ENCODE measurements at regions not wholly inside any gene's neighbourhood (a gene's known extent, or its start where the extent isn't known, plus 50 kb on each side); places are given as distances from the start of the nearest gene placed in this dataset.

DNA sequence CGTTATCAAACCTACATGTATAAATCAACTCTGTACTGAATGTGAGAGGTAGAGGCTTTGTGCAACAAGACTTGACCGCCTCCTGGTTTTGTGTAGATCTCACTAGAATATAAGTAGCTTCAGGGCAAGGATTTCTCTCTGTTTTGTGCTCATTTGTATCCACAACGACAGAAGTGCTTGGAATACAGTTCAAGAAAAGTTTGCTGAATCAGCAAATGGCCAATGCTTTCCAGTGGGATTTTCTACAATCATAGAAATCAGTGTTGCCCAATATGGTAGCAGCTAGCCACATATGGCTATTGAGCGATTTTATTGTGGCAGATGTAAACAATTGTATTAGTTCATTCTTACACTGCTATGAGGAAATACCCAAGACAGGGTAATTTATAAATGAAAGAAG lies 127.4 kb downstream of the VCX3A start:
- no peak overlapping the region for H3K4me3 ChIP-seq (replicated peaks; ENCODE audit: insufficient read depth, low read length)
- no peak for DNase-seq (ENCODE audit: low read depth in 1 of 2, low spot score in 1 of 2)
- no peak for TF ChIP-seq POLR2AphosphoS5 (IDR thresholded peaks at IDR 0.05; ENCODE audit: low read depth)
- no peak for TF ChIP-seq GABPA (IDR thresholded peaks at IDR 0.05; ENCODE audit: low read depth)
- TF ChIP-seq SPI1 (IDR thresholded peaks at IDR 0.05; ENCODE audit: borderline replicate concordance, low read depth): no peak
- TF ChIP-seq, protein P1, sequence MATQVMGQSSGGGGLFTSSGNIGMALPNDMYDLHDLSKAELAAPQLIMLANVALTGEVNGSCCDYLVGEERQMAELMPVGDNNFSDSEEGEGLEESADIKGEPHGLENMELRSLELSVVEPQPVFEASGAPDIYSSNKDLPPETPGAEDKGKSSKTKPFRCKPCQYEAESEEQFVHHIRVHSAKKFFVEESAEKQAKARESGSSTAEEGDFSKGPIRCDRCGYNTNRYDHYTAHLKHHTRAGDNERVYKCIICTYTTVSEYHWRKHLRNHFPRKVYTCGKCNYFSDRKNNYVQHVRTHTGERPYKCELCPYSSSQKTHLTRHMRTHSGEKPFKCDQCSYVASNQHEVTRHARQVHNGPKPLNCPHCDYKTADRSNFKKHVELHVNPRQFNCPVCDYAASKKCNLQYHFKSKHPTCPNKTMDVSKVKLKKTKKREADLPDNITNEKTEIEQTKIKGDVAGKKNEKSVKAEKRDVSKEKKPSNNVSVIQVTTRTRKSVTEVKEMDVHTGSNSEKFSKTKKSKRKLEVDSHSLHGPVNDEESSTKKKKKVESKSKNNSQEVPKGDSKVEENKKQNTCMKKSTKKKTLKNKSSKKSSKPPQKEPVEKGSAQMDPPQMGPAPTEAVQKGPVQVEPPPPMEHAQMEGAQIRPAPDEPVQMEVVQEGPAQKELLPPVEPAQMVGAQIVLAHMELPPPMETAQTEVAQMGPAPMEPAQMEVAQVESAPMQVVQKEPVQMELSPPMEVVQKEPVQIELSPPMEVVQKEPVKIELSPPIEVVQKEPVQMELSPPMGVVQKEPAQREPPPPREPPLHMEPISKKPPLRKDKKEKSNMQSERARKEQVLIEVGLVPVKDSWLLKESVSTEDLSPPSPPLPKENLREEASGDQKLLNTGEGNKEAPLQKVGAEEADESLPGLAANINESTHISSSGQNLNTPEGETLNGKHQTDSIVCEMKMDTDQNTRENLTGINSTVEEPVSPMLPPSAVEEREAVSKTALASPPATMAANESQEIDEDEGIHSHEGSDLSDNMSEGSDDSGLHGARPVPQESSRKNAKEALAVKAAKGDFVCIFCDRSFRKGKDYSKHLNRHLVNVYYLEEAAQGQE (IDR thresholded peaks at IDR 0.05; ENCODE audit: insufficient replicate concordance, low read depth): no peak
- no peak for TF ChIP-seq CTCF (IDR thresholded peaks at IDR 0.05; ENCODE audit: insufficient read depth, low read length)
- no peaks in the 10 kb centered on the region for H3K27me3 ChIP-seq (ENCODE audit: insufficient read depth, poor library complexity, severe bottlenecking)
- H3K27ac ChIP-seq (replicated peaks): no peak overlapping the region

DNA sequence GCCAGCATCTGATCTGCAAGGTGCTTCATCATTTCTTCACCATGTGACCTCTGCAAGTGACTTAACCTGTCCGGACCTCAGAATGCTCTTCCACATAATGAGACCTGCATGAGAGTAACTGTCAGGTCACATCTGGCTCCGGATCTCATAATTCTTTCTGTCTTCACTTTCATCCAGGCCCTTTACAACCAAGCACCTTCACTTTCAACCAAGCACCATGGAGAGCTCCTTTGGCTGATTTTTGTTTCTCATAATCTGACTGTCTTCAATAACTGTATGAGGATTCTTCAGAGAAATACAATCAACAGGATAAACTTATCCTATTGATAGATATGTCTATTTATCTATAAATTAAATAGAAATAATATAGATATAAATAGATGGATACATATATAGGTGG lies 148.1 kb downstream of the VCX3A start:
- H3K4me3 ChIP-seq (replicated peaks; ENCODE audit: insufficient read depth, low read length): no peak overlapping the region
- no peak for TF ChIP-seq SPI1 (IDR thresholded peaks at IDR 0.05; ENCODE audit: borderline replicate concordance, low read depth)
- no peak for TF ChIP-seq POLR2AphosphoS5 (IDR thresholded peaks at IDR 0.05; ENCODE audit: low read depth)
- TF ChIP-seq GABPA (IDR thresholded peaks at IDR 0.05; ENCODE audit: low read depth): no peak
- TF ChIP-seq CTCF (IDR thresholded peaks at IDR 0.05; ENCODE audit: insufficient read depth, low read length): no peak
- TF ChIP-seq, protein P1 (IDR thresholded peaks at IDR 0.05; ENCODE audit: insufficient replicate concordance, low read depth): peak; percentile 85
- DNase-seq (ENCODE audit: low read depth in 1 of 2, low spot score in 1 of 2): no peak
- no peak overlapping the region for H3K27ac ChIP-seq (replicated peaks)
- H3K27me3 ChIP-seq (ENCODE audit: insufficient read depth, poor library complexity, severe bottlenecking): no peaks in the 10 kb centered on the region

DNA sequence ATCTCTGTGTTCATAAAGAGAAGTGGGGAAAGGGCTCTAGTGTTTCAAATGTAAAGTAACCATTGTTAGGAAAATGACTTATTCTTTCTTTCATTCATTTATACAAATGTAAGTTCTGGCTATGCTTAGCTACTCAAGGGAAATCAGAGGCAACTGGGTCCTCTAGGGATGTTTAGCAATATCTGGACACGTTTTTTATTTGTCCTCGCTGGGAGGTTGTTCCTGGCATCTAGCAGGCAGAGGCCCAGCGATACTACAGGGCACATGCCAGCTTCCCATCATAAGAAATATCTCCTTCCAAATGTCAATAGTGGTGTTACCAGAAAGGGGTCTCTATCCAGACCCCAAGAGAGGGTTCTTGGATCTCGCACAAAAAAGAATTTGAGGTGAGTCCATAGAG lies 150.0 kb downstream of the VCX3A start:
- TF ChIP-seq, protein P1 (IDR thresholded peaks at IDR 0.05; ENCODE audit: insufficient replicate concordance, low read depth): no peak
- TF ChIP-seq CTCF (IDR thresholded peaks at IDR 0.05; ENCODE audit: insufficient read depth, low read length) (no peak), POLR2AphosphoS5 (IDR thresholded peaks at IDR 0.05; ENCODE audit: low read depth) (no peak), SPI1 (IDR thresholded peaks at IDR 0.05; ENCODE audit: borderline replicate concordance, low read depth) (no peak), GABPA (IDR thresholded peaks at IDR 0.05; ENCODE audit: low read depth) (no peak)
- Histone ChIP-seq H3K4me3 (replicated peaks; ENCODE audit: insufficient read depth, low read length) (no peak overlapping the region), H3K27ac (replicated peaks) (no peak overlapping the region), H3K27me3 (ENCODE audit: insufficient read depth, poor library complexity, severe bottlenecking) (no peaks in the 10 kb centered on the region)
- no peak for DNase-seq (ENCODE audit: low read depth in 1 of 2, low spot score in 1 of 2)

Data from HL-60 (cell line).